ENCODE measurements at regions not wholly inside any gene's neighbourhood (a gene's known extent, or its start where the extent isn't known, plus 50 kb on each side); places are given as distances from the start of the nearest gene placed in this dataset.

- intact Hi-C loops (cut with DNase I) = no loop called here
- ATAC-seq (ENCODE audit: poor library complexity) (no peak), DNase-seq (no peak)
Measured at GRCh38 chr6:153595903-153596302, 443.1 kb upstream of the OPRM1 start.

- DNase-seq (no peak), ATAC-seq (ENCODE audit: poor library complexity) (no peak)
- intact Hi-C loops (cut with DNase I) = no loop called here
Measured at GRCh38 chr6:153594871-153595270, 444.2 kb upstream of the OPRM1 start.

GRCh38 chr6:153591159-153591558 lies 447.9 kb upstream of the OPRM1 start:
- intact Hi-C loops (cut with DNase I) = no loop called here
- DNase-seq (no peak), ATAC-seq (ENCODE audit: poor library complexity) (no peak)

- no peak for ATAC-seq (ENCODE audit: poor library complexity)
- intact Hi-C loops (cut with DNase I) = no loop called here
Measured at GRCh38 chr6:153590411-153590810, 448.6 kb upstream of the OPRM1 start.

GRCh38 chr6:153588330-153588729 lies 450.7 kb upstream of the OPRM1 start:
- intact Hi-C loops (cut with DNase I) = no loop called here
- no peak for DNase-seq
- no peak for ATAC-seq (ENCODE audit: poor library complexity)

More at GRCh38 chr6:153590411-153590810, 448.6 kb upstream of the OPRM1 start:
- DNase-seq = no peak

- ATAC-seq (ENCODE audit: poor library complexity) (no peak), DNase-seq (no peak)
- intact Hi-C loops (cut with DNase I) = no loop called here
Measured at GRCh38 chr6:153583685-153584084, 452.6 kb upstream of the RGS17 start.

- DNase-seq = no peak
- no peak for ATAC-seq (ENCODE audit: poor library complexity)
- intact Hi-C loops (cut with DNase I) = no loop called here
Measured at GRCh38 chr6:153580776-153581175, 449.7 kb upstream of the RGS17 start.

- no peak for ATAC-seq (ENCODE audit: poor library complexity)
- intact Hi-C loops (cut with DNase I) = no loop called here
- no peak for DNase-seq
Measured at GRCh38 chr6:153575528-153575927, 444.4 kb upstream of the RGS17 start.

- no peak for ATAC-seq (ENCODE audit: poor library complexity)
- no peak for DNase-seq
- intact Hi-C loops (cut with DNase I) = no loop called here
Measured at GRCh38 chr6:153574231-153574630, 443.1 kb upstream of the RGS17 start.

- intact Hi-C loops (cut with DNase I) = no loop called here
- ATAC-seq (ENCODE audit: poor library complexity) (no peak), DNase-seq (no peak)
Measured at GRCh38 chr6:153572371-153572770, 441.3 kb upstream of the RGS17 start.

- intact Hi-C loops (cut with DNase I) = no loop called here
- ATAC-seq (ENCODE audit: poor library complexity) = no peak
- no peak for DNase-seq
Measured at GRCh38 chr6:153568628-153569027, 437.5 kb upstream of the RGS17 start.

- DNase-seq (no peak), ATAC-seq (ENCODE audit: poor library complexity) (no peak)
- intact Hi-C loops (cut with DNase I) = no loop called here
Measured at GRCh38 chr6:153564803-153565202, 433.7 kb upstream of the RGS17 start.

GRCh38 chr6:153563001-153563400 lies 431.9 kb upstream of the RGS17 start:
- intact Hi-C loops (cut with DNase I) = no loop called here
- DNase-seq = no peak
- no peak for ATAC-seq (ENCODE audit: poor library complexity)

GRCh38 chr6:153553627-153554026 lies 422.5 kb upstream of the RGS17 start:
- intact Hi-C loops (cut with DNase I) = no loop called here
- no peak for DNase-seq
- no peak for ATAC-seq (ENCODE audit: poor library complexity)

- intact Hi-C loops (cut with DNase I) = no loop called here
- DNase-seq (no peak), ATAC-seq (ENCODE audit: poor library complexity) (no peak)
Measured at GRCh38 chr6:153539602-153540001, 408.5 kb upstream of the RGS17 start.

GRCh38 chr6:153538491-153538890 lies 407.4 kb upstream of the RGS17 start:
- no peak for DNase-seq
- intact Hi-C loops (cut with DNase I) = no loop called here
- ATAC-seq (ENCODE audit: poor library complexity) = no peak

GRCh38 chr6:153537422-153537821 lies 406.3 kb upstream of the RGS17 start:
- DNase-seq = no peak
- ATAC-seq (ENCODE audit: poor library complexity) = no peak

GRCh38 chr6:153526479-153526878 lies 395.4 kb upstream of the RGS17 start:
- intact Hi-C loops (cut with DNase I) = no loop called here
- DNase-seq (no peak), ATAC-seq (ENCODE audit: poor library complexity) (no peak)

More at GRCh38 chr6:153537422-153537821, 406.3 kb upstream of the RGS17 start:
- intact Hi-C loops (cut with DNase I) = no loop called here

GRCh38 chr6:153525998-153526397 lies 394.9 kb upstream of the RGS17 start:
- DNase-seq = no peak
- ATAC-seq (ENCODE audit: poor library complexity) = no peak
- intact Hi-C loops (cut with DNase I) = no loop called here

GRCh38 chr6:153523390-153523789 lies 392.3 kb upstream of the RGS17 start:
- ATAC-seq (ENCODE audit: poor library complexity) = no peak
- no peak for DNase-seq
- intact Hi-C loops (cut with DNase I) = no loop called here

GRCh38 chr6:153511896-153512496 lies 380.9 kb upstream of the RGS17 start:
- intact Hi-C loops (cut with DNase I) = loop anchor here (5.0 kb wide), 1 partner anchor 480 kb away; no protein-coding TSS in a partner anchor
- DNase-seq (no peak), ATAC-seq (ENCODE audit: poor library complexity) (peak; percentile 48)
